Ishikawa (cell line): ENCODE measurements at regions not wholly inside any gene's neighbourhood (a gene's known extent, or its start where the extent isn't known, plus 50 kb on each side); places are given as distances from the start of the nearest gene placed in this dataset.

ENCODE experiments used
- CEBPB ChIP-seq: IDR thresholded peaks from 2 replicates; pipeline ENCODE4 v1.6.1; 2012
- EP300 ChIP-seq: IDR thresholded peaks from 2 replicates; pipeline ENCODE4 v1.6.1; 2012; ENCODE audit warnings: borderline replicate concordance
- FOXM1 ChIP-seq: IDR thresholded peaks from 2 replicates; pipeline ENCODE4 v1.6.1; 2012; ENCODE audit warnings: low read depth, borderline replicate concordance
- RAD21 ChIP-seq: IDR thresholded peaks from 2 replicates; pipeline ENCODE4 v1.6.1; 2012; ENCODE audit warnings: low read depth
- TAF1 ChIP-seq: IDR thresholded peaks from 2 replicates; pipeline ENCODE4 v1.6.1; 2012; ENCODE audit warnings: low read depth, mild to moderate bottlenecking
- YY1 ChIP-seq: IDR thresholded peaks from 2 replicates; pipeline ENCODE4 v1.6.1; 2012; ENCODE audit warnings: low read depth
- TF ChIP-seq, protein P1 (sequence below): IDR thresholded peaks from 2 replicates; pipeline ENCODE4 v1.6.1; 2012; ENCODE audit warnings: low read depth, mild to moderate bottlenecking
- TF ChIP-seq, protein P2 (sequence below): IDR thresholded peaks from 2 replicates; pipeline ENCODE4 v1.6.1; 2012

DNA sequence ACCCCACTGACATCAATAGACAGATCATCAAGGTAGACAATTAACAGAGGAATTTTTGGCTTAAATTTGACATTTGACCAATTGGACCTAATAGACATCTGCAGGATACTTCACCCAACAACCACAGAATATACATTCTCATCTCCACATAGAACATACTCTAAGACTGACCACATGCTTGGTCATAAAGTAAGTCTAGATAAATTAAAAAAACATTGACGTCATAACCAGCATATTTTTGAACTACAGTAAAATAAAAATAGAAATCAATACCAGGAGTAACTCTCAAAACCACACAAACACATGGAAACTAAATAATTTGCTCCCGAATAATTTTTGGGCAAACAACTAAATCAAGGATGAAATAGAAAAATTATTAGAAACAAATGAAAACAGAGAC is 205.7 kb downstream of the REEP3 start:
- TF ChIP-seq EP300 (no peak), YY1 (no peak), CEBPB (no peak), TAF1 (no peak), RAD21 (no peak), FOXM1 (no peak)
- TF ChIP-seq, protein P1, sequence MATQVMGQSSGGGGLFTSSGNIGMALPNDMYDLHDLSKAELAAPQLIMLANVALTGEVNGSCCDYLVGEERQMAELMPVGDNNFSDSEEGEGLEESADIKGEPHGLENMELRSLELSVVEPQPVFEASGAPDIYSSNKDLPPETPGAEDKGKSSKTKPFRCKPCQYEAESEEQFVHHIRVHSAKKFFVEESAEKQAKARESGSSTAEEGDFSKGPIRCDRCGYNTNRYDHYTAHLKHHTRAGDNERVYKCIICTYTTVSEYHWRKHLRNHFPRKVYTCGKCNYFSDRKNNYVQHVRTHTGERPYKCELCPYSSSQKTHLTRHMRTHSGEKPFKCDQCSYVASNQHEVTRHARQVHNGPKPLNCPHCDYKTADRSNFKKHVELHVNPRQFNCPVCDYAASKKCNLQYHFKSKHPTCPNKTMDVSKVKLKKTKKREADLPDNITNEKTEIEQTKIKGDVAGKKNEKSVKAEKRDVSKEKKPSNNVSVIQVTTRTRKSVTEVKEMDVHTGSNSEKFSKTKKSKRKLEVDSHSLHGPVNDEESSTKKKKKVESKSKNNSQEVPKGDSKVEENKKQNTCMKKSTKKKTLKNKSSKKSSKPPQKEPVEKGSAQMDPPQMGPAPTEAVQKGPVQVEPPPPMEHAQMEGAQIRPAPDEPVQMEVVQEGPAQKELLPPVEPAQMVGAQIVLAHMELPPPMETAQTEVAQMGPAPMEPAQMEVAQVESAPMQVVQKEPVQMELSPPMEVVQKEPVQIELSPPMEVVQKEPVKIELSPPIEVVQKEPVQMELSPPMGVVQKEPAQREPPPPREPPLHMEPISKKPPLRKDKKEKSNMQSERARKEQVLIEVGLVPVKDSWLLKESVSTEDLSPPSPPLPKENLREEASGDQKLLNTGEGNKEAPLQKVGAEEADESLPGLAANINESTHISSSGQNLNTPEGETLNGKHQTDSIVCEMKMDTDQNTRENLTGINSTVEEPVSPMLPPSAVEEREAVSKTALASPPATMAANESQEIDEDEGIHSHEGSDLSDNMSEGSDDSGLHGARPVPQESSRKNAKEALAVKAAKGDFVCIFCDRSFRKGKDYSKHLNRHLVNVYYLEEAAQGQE = no peak
- TF ChIP-seq, protein P2, sequence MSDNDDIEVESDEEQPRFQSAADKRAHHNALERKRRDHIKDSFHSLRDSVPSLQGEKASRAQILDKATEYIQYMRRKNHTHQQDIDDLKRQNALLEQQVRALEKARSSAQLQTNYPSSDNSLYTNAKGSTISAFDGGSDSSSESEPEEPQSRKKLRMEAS = no peak
